PC-9 (cell line): ENCODE measurements at regions not wholly inside any gene's neighbourhood (a gene's known extent, or its start where the extent isn't known, plus 50 kb on each side); places are given as distances from the start of the nearest gene placed in this dataset.

Source experiments
- CTCF ChIP-seq: fragments of 200-600 bp; sonication (generic); conservative IDR thresholded peaks from 2 replicates; pipeline ENCODE4 v1.6.1; 2017; ENCODE audit warnings: mixed run types, antibody characterized with exemption, mild to moderate bottlenecking, moderate library complexity
- EZH2 ChIP-seq: fragments of 200-600 bp; sonication (generic); IDR thresholded peaks from 2 replicates; pipeline ENCODE4 v1.8.0; 2017; ENCODE audit warnings: antibody characterized with exemption, low read depth

GRCh38 chr18:24860978-24861680, 400.7 kb downstream of the HRH4 start:
- TF ChIP-seq CTCF, result no peak
- no peak for TF ChIP-seq EZH2
